22Rv1 (cell line): ENCODE measurements at regions not wholly inside any gene's neighbourhood (a gene's known extent, or its start where the extent isn't known, plus 50 kb on each side); places are given as distances from the start of the nearest gene placed in this dataset.

Experiments
- CTCF ChIP-seq: fragments of 450-650 bp; IDR thresholded peaks from 2 replicates; pipeline ENCODE4 v1.5.1; 2017; ENCODE audit warnings: mild to moderate bottlenecking
- ZFX ChIP-seq: fragments of 450-650 bp; IDR thresholded peaks from 2 replicates; pipeline ENCODE4 v1.6.1; 2017; ENCODE audit warnings: antibody characterized with exemption, borderline replicate concordance

- TF ChIP-seq CTCF: no peak
- no peak for TF ChIP-seq ZFX
These were observed 868.3 kb downstream of the CDH11 start for GRCh38 chr16:64253525-64253924.
